HepG2 (cell line): ENCODE measurements at regions not wholly inside any gene's neighbourhood (a gene's known extent, or its start where the extent isn't known, plus 50 kb on each side); places are given as distances from the start of the nearest gene placed in this dataset.

Source experiments
- ATAC-seq: fragments of 200-7000 bp; cut with Tn5 transposase; 3 replicates; pipeline ENCODE4 v1.9.1; 2020; ENCODE audit warnings: mild to moderate bottlenecking, moderate library complexity
- BruUV-seq: library from RNA; stranded (reverse); fragments of 400-500 nt; replicated peaks from 2 replicates; lab custom pipeline; 2021; lab: Mats Ljungman, UMichigan
- CTCF ChIA-PET: fragments of 300-600 bp; formaldehyde crosslinking; extraction: SDS; loops from one replicate; lab custom pipeline; 2021; ENCODE audit warnings: low total read pairs, inconsistent platforms, low intra/inter-chr PET ratio; lab: Yijun Ruan, JAX
- POLR2A ChIA-PET: fragments of 350-600 bp; sonication (Branson Sonifier 250); formaldehyde crosslinking; loops from one replicate; lab custom pipeline; 2020; ENCODE audit warnings: antibody characterized with exemption, inconsistent platforms; lab: Yijun Ruan, JAX
- DNase-seq: peaks from one replicate; pipeline ENCODE4 v3.0.0-alpha.2; 2015; ENCODE audit warnings: low spot score
- FAIRE-seq: peaks from 3 replicates; lab custom pipeline; 2011; peaks lifted over from hg19 to GRCh38; lab: Jason Lieb, UNC
- H2AFZ ChIP-seq: one replicate; pipeline ENCODE4 v1.6.1; 2011; ENCODE audit warnings: low read length, inconsistent platforms
- H3K27ac ChIP-seq: fragments of 300-600 bp; 3 replicates; pipeline ENCODE4 v1.8.0; 2011; ENCODE audit warnings: mixed run types, mild to moderate bottlenecking, mixed read lengths, low read length, inconsistent platforms; ENCODE audit not compliant: insufficient read depth; ENCODE audit errors: extremely low read length
- H3K27me3 ChIP-seq, 2 experiments: fragments of 200-600 bp in 1 of 2; 2 replicates in 1 of 2; 3 replicates in 1 of 2; pipeline versions ENCODE4 v1.6.0 to v1.8.0; 2011; ENCODE audit warnings: low read length in 2 of 2, mild to moderate bottlenecking in 2 of 2, moderate library complexity in 2 of 2, inconsistent platforms in 1 of 2; ENCODE audit not compliant: insufficient read depth in 2 of 2, control insufficient read depth in 1 of 2
- H3K36me3 ChIP-seq, 2 experiments: fragments of 200-600 bp in 1 of 2; replicated peaks in 1 of 2; 2 replicates in 1 of 2; 3 replicates in 1 of 2; pipeline versions ENCODE4 v1.5.1 to v1.8.0; 2011; ENCODE audit warnings: low read length in 2 of 2, inconsistent platforms in 1 of 2; ENCODE audit not compliant: insufficient read depth in 2 of 2, control insufficient read depth in 1 of 2
- H3K4me1 ChIP-seq: 2 replicates; pipeline ENCODE4 v1.5.1; 2012; ENCODE audit warnings: low read length, inconsistent platforms; ENCODE audit not compliant: insufficient read depth
- H3K4me2 ChIP-seq: 2 replicates; pipeline ENCODE4 v1.6.0; 2011; ENCODE audit warnings: low read depth, low read length, inconsistent platforms
- H3K4me3 ChIP-seq, 3 experiments: fragments of 200-600 bp in 1 of 3; sonication (generic), shearing (Covaris generic) in 1 of 3; replicated peaks in 1 of 3; 2 replicates each; pipeline ENCODE4 v1.5.1; 2011 to 2016; ENCODE audit warnings: low read length in 3 of 3, inconsistent platforms in 2 of 3, low read depth in 2 of 3, mild to moderate bottlenecking in 2 of 3, control low read depth in 1 of 3, mixed read lengths in 1 of 3; ENCODE audit not compliant: insufficient read depth in 1 of 3
- H3K79me2 ChIP-seq: one replicate; pipeline ENCODE4 v1.6.1; 2011; ENCODE audit warnings: low read length, inconsistent platforms; ENCODE audit not compliant: insufficient read depth
- H3K9ac ChIP-seq: 2 replicates; pipeline ENCODE4 v1.6.0; 2011; ENCODE audit warnings: mild to moderate bottlenecking, low read depth, low read length, inconsistent platforms; ENCODE audit not compliant: insufficient read depth
- H3K9me3 ChIP-seq: 2 replicates; pipeline ENCODE4 v1.5.1; 2012; ENCODE audit warnings: mild to moderate bottlenecking, low read length
- H4K20me1 ChIP-seq: 2 replicates; pipeline ENCODE4 v1.6.0; 2011; ENCODE audit warnings: inconsistent platforms, mild to moderate bottlenecking, low read length, moderate library complexity; ENCODE audit not compliant: insufficient read depth
- HNF4G ChIP-seq, 2 experiments: sonication (generic) in 1 of 2; formaldehyde crosslinking in 1 of 2; IDR thresholded peaks; 2 replicates each; pipeline versions ENCODE4 v1.4.0 to v1.6.1; 2011 to 2020; ENCODE audit warnings: borderline replicate concordance in 2 of 2, low read depth in 2 of 2, mild to moderate bottlenecking in 2 of 2, low read length in 1 of 2, missing genetic modification reagents in 1 of 2, moderate library complexity in 1 of 2
- HNRNPLL ChIP-seq: fragments of 200-400 bp; formaldehyde crosslinking; IDR thresholded peaks from 2 replicates; pipeline ENCODE4 v1.6.1; 2017; ENCODE audit warnings: mild to moderate bottlenecking, low read depth, low read length; ENCODE audit not compliant: poor library complexity, severe bottlenecking
- KAT2B ChIP-seq: fragments of 150-350 bp; IDR thresholded peaks from 2 replicates; pipeline ENCODE4 v1.6.1; 2014; ENCODE audit warnings: low read depth, low read length, borderline replicate concordance
- KLF11 ChIP-seq: IDR thresholded peaks from 2 replicates; pipeline ENCODE4 v1.6.1; 2016; ENCODE audit warnings: missing compliant biosample characterization
- YEATS4 ChIP-seq: sonication (generic); formaldehyde crosslinking; IDR thresholded peaks from 2 replicates; pipeline ENCODE4 v1.4.0; 2020; ENCODE audit warnings: missing genetic modification reagents, borderline replicate concordance
- WGBS: methylation state at CpG from one replicate; pipeline ENCODE4 v1.1.6; 2017; ENCODE audit warnings: low lambda C conversion rate; 5-methylcytosine and 5-hydroxymethylcytosine counted together
- in situ Hi-C: cut with HindIII; loops from 2 replicates; pipeline ENCODE4 v1.10.0; 2017; ENCODE audit warnings: low pct_unique_long_range_greater_than_20kb; ENCODE audit not compliant: extremely low pct_ligation_motif_present
- intact Hi-C: fragments of 100-400 bp; cut with micrococcal nuclease; formaldehyde crosslinking; loops from one replicate; pipeline ENCODE4 v1.10.0; 2022; ENCODE audit not compliant: unreplicated experiment
- TF ChIP-seq, protein P1 (sequence below), 2 experiments: fragments of 450-650 bp in 1 of 2; sonication (generic) in 1 of 2; formaldehyde crosslinking in 1 of 2; IDR thresholded peaks; 2 replicates each; pipeline versions ENCODE4 v1.6.1 to v1.8.0; 2016 to 2022; ENCODE audit warnings: antibody characterized with exemption in 1 of 2, mild to moderate bottlenecking in 1 of 2, missing genetic modification reagents in 1 of 2

- TF ChIP-seq, protein P1, sequence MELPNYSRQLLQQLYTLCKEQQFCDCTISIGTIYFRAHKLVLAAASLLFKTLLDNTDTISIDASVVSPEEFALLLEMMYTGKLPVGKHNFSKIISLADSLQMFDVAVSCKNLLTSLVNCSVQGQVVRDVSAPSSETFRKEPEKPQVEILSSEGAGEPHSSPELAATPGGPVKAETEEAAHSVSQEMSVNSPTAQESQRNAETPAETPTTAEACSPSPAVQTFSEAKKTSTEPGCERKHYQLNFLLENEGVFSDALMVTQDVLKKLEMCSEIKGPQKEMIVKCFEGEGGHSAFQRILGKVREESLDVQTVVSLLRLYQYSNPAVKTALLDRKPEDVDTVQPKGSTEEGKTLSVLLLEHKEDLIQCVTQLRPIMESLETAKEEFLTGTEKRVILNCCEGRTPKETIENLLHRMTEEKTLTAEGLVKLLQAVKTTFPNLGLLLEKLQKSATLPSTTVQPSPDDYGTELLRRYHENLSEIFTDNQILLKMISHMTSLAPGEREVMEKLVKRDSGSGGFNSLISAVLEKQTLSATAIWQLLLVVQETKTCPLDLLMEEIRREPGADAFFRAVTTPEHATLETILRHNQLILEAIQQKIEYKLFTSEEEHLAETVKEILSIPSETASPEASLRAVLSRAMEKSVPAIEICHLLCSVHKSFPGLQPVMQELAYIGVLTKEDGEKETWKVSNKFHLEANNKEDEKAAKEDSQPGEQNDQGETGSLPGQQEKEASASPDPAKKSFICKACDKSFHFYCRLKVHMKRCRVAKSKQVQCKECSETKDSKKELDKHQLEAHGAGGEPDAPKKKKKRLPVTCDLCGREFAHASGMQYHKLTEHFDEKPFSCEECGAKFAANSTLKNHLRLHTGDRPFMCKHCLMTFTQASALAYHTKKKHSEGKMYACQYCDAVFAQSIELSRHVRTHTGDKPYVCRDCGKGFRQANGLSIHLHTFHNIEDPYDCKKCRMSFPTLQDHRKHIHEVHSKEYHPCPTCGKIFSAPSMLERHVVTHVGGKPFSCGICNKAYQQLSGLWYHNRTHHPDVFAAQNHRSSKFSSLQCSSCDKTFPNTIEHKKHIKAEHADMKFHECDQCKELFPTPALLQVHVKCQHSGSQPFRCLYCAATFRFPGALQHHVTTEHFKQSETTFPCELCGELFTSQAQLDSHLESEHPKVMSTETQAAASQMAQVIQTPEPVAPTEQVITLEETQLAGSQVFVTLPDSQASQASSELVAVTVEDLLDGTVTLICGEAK (IDR thresholded peaks at IDR 0.05), result 0 out of 2 replicates have a peak, but pooled peaks have one; percentile 3
- TF ChIP-seq, protein P1 (CRISPR knock-in tag; IDR thresholded peaks at IDR 0.05), result no peak
Measured at GRCh38 chr20:57857118-57857517, 147.3 kb upstream of the PMEPA1 start (continued).

DNA sequence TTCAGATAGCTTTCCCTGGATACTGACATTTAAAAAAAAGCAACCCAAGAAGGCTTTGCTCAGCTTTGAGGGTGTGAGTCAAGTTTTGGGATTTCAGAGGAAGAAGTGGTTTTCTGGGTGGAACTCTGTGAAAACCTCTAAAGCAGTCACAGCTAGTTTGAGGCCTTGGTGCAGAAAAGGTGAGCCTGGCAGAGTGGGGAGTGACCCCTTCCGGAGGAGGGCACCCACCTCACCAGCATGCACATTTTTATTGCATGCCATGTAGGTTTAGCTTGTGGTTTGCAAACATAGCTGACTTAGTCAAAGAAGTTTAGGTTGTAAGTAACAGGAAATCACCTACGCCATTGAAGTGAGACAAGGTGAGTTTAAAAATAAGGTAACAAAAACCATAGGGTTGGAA lies 146.8 kb upstream of the PMEPA1 start:
- Histone ChIP-seq H4K20me1 (no peaks in the 10 kb centered on the region), H3K9me3 (no peaks in the 10 kb centered on the region), H3K4me3 (no peak overlapping the region), H3K27me3 (no peaks in the 10 kb centered on the region), H3K4me1 (no peaks in the 10 kb centered on the region), H3K36me3 (no peaks in the 10 kb centered on the region), H2AFZ (no peak overlapping the region), H3K9ac (no peak overlapping the region), H3K27ac (no peak overlapping the region), H3K4me2 (no peak overlapping the region), H3K79me2 (no peaks in the 10 kb centered on the region)
- no peak for ATAC-seq
- 1% methylated on average over 2 of the region's 2 CpGs for WGBS
- DNase-seq, result no peak
- no peak for FAIRE-seq
- in situ Hi-C loops (no loop called here), intact Hi-C loops (no loop called here)
- no peak for TF ChIP-seq YEATS4 (CRISPR knock-in tag)
- TF ChIP-seq KAT2B, result no peak
- no peak for TF ChIP-seq HNF4G (IDR thresholded peaks at IDR 0.05; ENCODE audit: borderline replicate concordance, low read depth, low read length)
- TF ChIP-seq HNF4G (CRISPR knock-in tag; IDR thresholded peaks at IDR 0.05; ENCODE audit: borderline replicate concordance, low read depth), result no peak
- no peak for TF ChIP-seq HNRNPLL
- TF ChIP-seq KLF11 (CRISPR knock-in tag), result no peak
- POLR2A ChIA-PET, result no interaction called here
- no TSS peak for BruUV-seq
- CTCF ChIA-PET, result no interaction called here
